AG09319 (cell line): ENCODE measurements at regions not wholly inside any gene's neighbourhood (a gene's known extent, or its start where the extent isn't known, plus 50 kb on each side); places are given as distances from the start of the nearest gene placed in this dataset.

Source experiments
- DNase-seq: peaks from one replicate; pipeline ENCODE4 v3.0.0-alpha.2; 2010; ENCODE audit warnings: low read depth; ENCODE audit errors: extremely low read depth
- TF ChIP-seq, protein P1 (sequence below): IDR thresholded peaks from 2 replicates; pipeline ENCODE4 v1.5.1; 2011; ENCODE audit warnings: low read depth, mild to moderate bottlenecking, inconsistent platforms, low read length, moderate library complexity

DNA sequence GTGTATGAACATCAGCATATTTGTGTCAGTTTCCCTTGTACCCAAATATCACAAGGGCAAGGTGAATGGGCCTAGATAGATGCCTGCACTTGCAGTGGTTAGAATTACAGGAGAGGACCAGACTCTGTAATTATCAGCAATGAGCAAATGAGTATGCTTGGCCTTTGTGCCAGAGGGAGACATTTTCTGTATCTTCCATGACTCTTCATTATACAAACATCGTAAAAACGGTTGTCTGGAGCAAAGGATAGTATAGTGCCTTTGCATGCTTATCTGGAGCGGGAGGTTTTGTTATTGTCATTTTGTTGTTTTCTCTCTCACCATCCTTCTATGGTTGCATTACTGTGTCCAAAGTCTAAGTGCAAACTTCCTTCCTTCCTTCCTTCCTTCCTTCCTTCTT, 1568.5 kb upstream of the NUDT12 start:
- TF ChIP-seq, protein P1, sequence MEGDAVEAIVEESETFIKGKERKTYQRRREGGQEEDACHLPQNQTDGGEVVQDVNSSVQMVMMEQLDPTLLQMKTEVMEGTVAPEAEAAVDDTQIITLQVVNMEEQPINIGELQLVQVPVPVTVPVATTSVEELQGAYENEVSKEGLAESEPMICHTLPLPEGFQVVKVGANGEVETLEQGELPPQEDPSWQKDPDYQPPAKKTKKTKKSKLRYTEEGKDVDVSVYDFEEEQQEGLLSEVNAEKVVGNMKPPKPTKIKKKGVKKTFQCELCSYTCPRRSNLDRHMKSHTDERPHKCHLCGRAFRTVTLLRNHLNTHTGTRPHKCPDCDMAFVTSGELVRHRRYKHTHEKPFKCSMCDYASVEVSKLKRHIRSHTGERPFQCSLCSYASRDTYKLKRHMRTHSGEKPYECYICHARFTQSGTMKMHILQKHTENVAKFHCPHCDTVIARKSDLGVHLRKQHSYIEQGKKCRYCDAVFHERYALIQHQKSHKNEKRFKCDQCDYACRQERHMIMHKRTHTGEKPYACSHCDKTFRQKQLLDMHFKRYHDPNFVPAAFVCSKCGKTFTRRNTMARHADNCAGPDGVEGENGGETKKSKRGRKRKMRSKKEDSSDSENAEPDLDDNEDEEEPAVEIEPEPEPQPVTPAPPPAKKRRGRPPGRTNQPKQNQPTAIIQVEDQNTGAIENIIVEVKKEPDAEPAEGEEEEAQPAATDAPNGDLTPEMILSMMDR, result no peak
- no peak for DNase-seq

DNA sequence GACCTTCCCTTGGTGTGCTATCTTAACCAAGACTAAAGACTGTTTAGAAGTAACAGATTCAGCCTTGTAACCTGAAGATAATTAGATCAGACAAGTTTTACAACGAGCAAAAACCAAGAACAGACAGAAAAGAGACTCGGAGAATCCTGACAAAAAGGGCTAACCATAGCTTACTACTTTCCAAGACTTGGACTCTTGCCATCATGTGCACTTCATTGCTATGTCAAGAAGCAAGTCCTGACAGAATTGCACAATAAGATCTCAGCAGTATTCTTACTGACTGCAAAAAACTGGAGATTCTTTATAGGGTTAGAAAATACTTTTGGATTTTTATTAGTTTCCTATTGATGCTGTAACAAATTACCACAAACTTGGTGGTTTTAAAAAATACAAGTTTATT, 1539.0 kb upstream of the NUDT12 start:
- DNase-seq, result no peak
- TF ChIP-seq, protein P1, result no peak

DNA sequence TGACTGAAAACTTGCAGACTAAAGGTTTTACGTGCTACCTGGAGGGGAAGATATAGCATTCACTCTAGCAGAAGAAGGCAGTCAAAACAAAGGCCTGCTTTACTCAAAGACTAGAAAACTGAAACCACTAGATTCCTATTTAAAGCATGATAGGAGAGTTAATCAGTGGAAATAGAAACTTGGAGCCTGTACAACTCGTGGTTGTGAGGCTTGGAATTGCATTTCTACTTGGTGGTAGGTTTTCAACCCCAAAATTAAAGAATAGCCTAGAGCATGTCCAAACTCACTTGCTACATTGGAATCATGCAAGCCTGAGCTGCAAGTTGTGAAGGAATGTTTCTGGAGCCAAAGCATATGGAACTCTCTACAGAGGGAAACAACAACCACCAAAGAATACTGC, 1526.4 kb upstream of the NUDT12 start:
- TF ChIP-seq, protein P1, result no peak
- DNase-seq, result no peak

DNA sequence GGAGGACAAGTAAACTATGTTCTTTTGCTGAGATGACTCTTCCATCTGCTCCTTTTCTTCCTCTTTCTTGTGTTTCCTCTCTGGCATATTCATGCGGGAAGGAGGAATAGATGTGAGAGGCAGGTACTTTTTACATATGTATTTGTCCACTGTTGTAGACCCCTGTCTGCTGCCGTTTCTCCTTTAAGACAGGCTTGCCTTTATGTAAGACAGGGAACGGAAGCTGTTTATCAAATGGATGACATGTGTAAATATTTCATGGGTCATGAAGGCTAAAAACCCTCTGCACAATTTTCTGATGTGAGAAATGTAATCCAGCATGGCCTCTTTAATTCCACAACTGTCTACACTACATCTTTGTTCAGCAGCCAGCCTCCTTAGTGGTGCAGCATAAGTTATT, 1525.5 kb upstream of the NUDT12 start:
- no peak for DNase-seq
- TF ChIP-seq, protein P1, result no peak

DNA sequence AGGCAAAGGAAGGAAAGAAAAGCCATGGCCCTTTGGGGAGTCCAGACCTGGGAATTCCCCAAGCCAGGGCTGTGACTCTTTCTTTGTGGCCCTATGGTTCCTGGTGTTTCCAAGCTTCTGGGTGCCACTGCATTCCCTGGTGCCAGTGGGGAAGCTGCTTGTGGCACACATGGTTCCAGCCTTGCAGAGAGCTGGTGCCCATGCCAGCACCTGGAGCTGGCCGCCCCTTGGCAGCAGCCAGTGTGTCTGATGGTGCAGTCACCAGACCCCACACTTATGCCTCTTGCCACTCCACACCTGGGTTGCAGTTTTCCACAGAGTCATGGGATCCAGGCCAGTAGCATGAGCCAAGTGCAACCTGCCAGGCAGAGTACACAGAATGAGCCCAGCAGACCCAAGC, 1495.3 kb upstream of the NUDT12 start:
- TF ChIP-seq, protein P1, result no peak
- DNase-seq, result no peak

DNA sequence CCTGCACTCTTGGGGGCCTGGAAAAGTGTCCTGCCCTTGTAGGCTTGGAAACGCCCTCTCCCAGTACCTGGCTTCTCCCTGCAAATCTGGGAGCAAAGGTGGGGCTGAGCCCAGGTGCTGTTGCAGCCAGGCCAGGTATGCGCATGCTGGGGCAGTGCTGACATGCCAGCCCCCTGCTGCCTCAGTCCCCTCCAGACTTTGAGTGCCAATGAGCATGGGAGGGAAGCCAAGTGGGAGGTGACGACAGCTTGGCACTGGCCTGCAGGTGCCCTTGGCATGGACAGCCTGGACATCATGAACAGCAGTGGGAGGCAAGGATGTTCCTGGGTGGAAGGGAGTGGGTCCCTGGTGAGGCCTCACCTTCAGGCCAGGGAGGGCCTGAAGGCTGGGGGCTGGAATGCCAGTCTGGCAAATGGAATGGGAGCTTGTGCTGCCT, 1494.4 kb upstream of the NUDT12 start:
- no peak for DNase-seq
- TF ChIP-seq, protein P1, result no peak

DNA sequence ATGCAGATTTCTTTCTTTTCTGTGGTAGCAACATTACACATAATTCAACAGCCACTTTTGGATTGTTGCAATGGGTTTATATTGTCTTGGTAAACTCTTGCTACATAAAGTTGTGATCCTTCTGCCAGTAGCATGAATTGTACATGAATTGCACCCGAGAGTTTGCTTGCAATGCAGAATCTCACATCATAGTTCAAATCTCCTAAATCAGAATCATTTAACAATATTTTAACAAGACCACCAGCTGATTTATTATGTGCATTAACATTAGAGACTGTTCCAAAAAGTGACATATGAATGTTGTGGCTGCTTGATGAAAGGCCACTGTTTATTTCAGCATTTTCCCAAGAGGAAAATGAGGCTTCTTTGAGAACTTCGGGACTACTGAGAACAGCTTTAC, 1491.8 kb upstream of the NUDT12 start:
- TF ChIP-seq, protein P1, result no peak
- no peak for DNase-seq
